ENCODE measurements at regions not wholly inside any gene's neighbourhood (a gene's known extent, or its start where the extent isn't known, plus 50 kb on each side); places are given as distances from the start of the nearest gene placed in this dataset.
A peak's percentile ranks its signal among the peaks of the same experiment; 100 is the strongest.
"Not testable (repeated sequence)": the region's sequence is repeated elsewhere in the genome, so short reads cannot be mapped to it uniquely, and the experiment has no call there.

DNA sequence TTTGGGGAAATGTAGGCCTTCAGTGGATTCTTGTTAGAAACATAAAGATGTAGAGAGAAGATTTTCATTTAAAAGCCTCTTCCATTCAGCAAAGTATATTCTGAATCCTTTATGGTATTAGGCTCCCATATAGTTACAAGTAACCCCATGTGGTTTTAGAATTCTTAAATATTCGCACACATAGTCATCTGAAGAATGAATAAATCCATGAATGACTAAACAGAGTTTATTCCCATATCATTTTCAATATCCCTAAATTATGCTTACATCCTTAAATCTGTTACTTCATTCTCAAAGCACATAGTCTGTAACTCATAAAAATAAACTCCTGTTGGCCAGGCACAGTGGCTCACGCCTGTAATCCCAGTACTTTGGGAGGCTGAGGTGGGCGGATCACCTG is 962.1 kb downstream of the KCNJ18 start:
- Histone ChIP-seq H3K36me3 (replicated peaks; ENCODE audit: control insufficient read depth, insufficient read depth, low read length) (no peaks in the 10 kb centered on the region), H3K27me3 (ENCODE audit: control insufficient read depth, insufficient read depth, low read length) (no peaks in the 10 kb centered on the region), H3K4me3 (ENCODE audit: insufficient read depth, low read depth, low read length) (no peak overlapping the region)
- no peak for DNase-seq

- Histone ChIP-seq H3K36me3 (replicated peaks; ENCODE audit: control insufficient read depth, insufficient read depth, low read length) (no peaks in the 10 kb centered on the region), H3K4me3 (ENCODE audit: insufficient read depth, low read depth, low read length) (no peak overlapping the region), H3K27me3 (ENCODE audit: control insufficient read depth, insufficient read depth, low read length) (no peaks in the 10 kb centered on the region)
- no peak for DNase-seq
Measured at GRCh38 chr17:22669721-22670120, 977.4 kb downstream of the KCNJ18 start.

DNA sequence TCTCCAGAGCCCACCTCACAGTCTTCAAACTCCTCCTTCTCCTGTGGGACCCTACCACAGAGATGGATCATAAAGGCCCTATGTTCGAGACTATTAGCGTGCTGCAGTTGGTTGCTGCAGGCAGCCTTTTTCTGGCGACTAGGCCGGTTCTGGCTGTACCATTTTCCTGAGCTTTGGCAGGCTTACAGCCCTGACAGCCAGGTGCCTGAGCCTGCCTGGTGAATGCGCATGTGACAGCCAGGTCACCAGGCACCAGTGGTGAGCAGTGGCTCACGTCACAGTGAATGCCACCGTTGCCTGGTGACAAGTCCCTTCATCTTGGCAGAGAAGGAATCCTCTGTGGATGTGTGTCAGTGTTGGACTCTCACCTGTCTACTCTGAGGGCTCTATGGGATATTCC is 978.8 kb downstream of the KCNJ18 start:
- no peaks in the 10 kb centered on the region for H3K27me3 ChIP-seq (ENCODE audit: control insufficient read depth, insufficient read depth, low read length)
- no peaks in the 10 kb centered on the region for H3K36me3 ChIP-seq (replicated peaks; ENCODE audit: control insufficient read depth, insufficient read depth, low read length)
- no peak overlapping the region for H3K4me3 ChIP-seq (ENCODE audit: insufficient read depth, low read depth, low read length)
- DNase-seq = no peak

DNA sequence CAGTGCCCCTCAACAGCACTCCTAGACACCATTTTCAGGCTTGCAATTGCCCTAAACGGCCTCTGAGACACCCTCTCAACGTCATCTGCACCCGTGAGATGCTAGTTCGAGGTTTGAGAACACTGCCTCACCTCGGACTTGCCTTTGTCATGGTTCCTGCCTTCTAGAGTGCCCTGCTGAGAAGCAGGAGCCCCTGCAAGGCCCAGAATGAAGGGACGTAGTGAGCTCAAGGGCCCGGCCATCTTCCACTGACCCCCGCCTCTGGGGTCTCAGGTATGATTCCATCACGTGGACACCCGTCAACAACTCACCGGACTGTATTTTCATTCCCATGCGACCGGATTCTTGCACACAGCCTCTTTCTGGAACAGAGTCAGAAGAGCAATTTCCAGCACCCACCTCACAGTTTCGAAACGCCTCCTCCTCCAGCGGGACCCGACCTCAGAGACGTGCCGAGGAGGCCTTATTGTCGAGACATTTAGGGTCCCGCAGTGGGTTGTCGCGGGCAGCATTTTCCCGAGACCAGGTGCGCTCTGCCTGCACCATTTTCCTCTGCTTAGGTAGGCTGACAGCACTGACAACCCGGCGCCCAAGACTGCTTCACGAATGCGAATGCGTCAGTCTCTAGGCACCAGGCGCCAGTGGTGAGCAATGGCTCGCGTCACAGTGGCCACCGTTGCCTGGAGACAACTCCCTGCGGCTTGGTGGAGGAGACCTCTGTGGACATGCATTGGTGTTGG is 999.9 kb downstream of the KCNJ18 start:
- Histone ChIP-seq H3K27me3 (ENCODE audit: control insufficient read depth, insufficient read depth, low read length) (no peaks in the 10 kb centered on the region), H3K4me3 (ENCODE audit: insufficient read depth, low read depth, low read length) (no peak overlapping the region), H3K36me3 (replicated peaks; ENCODE audit: control insufficient read depth, insufficient read depth, low read length) (no peaks in the 10 kb centered on the region)
- DNase-seq = no peak

- H3K4me3 ChIP-seq (ENCODE audit: insufficient read depth, low read depth, low read length) = no peak overlapping the region
- H3K36me3 ChIP-seq (replicated peaks; ENCODE audit: control insufficient read depth, insufficient read depth, low read length) = no peaks in the 10 kb centered on the region
- H3K27me3 ChIP-seq (ENCODE audit: control insufficient read depth, insufficient read depth, low read length) = no peaks in the 10 kb centered on the region
- DNase-seq = no peak
Measured at GRCh38 chr17:22692806-22693171, 1000.5 kb downstream of the KCNJ18 start.

- DNase-seq = peak; percentile 49
- Histone ChIP-seq H3K27me3 (ENCODE audit: control insufficient read depth, insufficient read depth, low read length) (no peaks in the 10 kb centered on the region), H3K36me3 (replicated peaks; ENCODE audit: control insufficient read depth, insufficient read depth, low read length) (no peaks in the 10 kb centered on the region), H3K4me3 (ENCODE audit: insufficient read depth, low read depth, low read length) (no peak overlapping the region)
Measured at GRCh38 chr17:22694362-22695227, 1002.3 kb downstream of the KCNJ18 start.

GRCh38 chr17:22695228-22695619 is 1002.9 kb downstream of the KCNJ18 start:
- H3K4me3 ChIP-seq (ENCODE audit: insufficient read depth, low read depth, low read length) = no peak overlapping the region
- no peak for DNase-seq
- no peaks in the 10 kb centered on the region for H3K27me3 ChIP-seq (ENCODE audit: control insufficient read depth, insufficient read depth, low read length)
- H3K36me3 ChIP-seq (replicated peaks; ENCODE audit: control insufficient read depth, insufficient read depth, low read length) = no peaks in the 10 kb centered on the region

- Histone ChIP-seq H3K4me3 (ENCODE audit: insufficient read depth, low read depth, low read length) (no peak overlapping the region), H3K27me3 (ENCODE audit: control insufficient read depth, insufficient read depth, low read length) (no peaks in the 10 kb centered on the region), H3K36me3 (replicated peaks; ENCODE audit: control insufficient read depth, insufficient read depth, low read length) (no peaks in the 10 kb centered on the region)
- peak; percentile 29 for DNase-seq
Measured at GRCh38 chr17:22703204-22703603, 1010.9 kb downstream of the KCNJ18 start.

- no peaks in the 10 kb centered on the region for H3K36me3 ChIP-seq (replicated peaks; ENCODE audit: control insufficient read depth, insufficient read depth, low read length)
- DNase-seq = peak; percentile 22
- H3K27me3 ChIP-seq (ENCODE audit: control insufficient read depth, insufficient read depth, low read length) = no peaks in the 10 kb centered on the region
- H3K4me3 ChIP-seq (ENCODE audit: insufficient read depth, low read depth, low read length) = no peak overlapping the region
Measured at GRCh38 chr17:22703786-22704441, 1011.6 kb downstream of the KCNJ18 start.

DNA sequence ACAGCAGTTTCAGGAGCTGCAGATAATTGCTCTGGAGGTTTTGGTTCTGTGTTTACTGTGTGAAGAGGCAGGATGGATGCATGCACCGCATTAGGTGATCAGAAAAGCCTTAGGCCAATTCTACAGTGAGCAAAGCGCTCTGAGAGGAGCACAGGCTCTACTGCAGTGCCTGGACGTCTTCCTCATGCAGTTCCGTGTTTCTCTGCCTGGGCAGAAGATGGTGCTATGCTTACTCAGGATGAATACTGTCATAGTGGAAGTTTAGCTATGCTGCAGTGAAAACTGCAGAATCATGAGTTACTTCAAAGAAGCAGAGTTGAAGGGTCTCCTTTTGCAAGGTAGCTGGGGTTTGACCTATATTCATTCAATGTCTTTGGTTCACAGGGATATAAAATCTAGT is 1012.4 kb downstream of the KCNJ18 start:
- Histone ChIP-seq H3K27me3 (ENCODE audit: control insufficient read depth, insufficient read depth, low read length) (no peaks in the 10 kb centered on the region), H3K36me3 (replicated peaks; ENCODE audit: control insufficient read depth, insufficient read depth, low read length) (no peaks in the 10 kb centered on the region), H3K4me3 (ENCODE audit: insufficient read depth, low read depth, low read length) (no peak overlapping the region)
- DNase-seq = no peak

DNA sequence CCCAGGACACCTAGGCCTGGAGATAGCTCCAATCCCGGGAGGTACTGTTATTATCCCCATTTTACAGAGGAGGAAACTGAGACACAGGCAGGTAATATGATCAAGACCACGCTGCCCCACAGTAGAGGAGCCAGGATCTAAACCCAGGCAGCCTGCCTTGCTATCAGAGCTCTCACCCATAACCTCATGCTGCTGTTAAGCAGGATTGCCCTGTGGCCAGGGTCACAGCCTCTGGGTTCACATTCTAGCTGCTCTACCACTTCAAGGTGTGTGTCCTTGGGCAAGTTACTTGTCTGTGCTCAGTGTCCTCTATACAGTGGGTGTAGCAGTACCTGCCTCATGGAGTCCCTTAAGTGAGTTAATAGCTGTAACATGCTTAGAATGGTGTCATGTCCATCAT is 1015.3 kb downstream of the KCNJ18 start:
- Histone ChIP-seq H3K4me3 (ENCODE audit: insufficient read depth, low read depth, low read length) (no peak overlapping the region), H3K36me3 (replicated peaks; ENCODE audit: control insufficient read depth, insufficient read depth, low read length) (no peaks in the 10 kb centered on the region), H3K27me3 (ENCODE audit: control insufficient read depth, insufficient read depth, low read length) (no peaks in the 10 kb centered on the region)
- DNase-seq = no peak

DNA sequence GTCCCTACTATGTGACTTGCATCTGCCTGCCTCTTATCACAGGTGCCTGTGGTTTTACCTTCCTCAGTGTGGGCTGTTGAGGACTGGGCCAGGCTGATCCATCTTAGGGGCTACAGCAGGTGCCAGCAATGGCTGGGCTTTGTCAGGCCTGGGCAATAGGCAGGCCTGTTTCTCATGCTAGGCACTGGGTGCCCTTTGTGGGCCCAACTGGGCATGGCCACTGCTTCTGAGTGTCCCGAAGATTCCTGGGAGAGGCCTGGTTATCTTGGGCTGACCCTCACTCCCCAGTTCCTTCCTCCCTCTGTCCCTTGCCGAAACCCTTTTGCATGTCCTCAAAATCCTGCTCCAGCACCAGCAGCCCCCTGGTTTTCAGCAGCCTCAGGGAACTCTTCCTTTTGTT is 1024.9 kb downstream of the KCNJ18 start:
- Histone ChIP-seq H3K4me3 (ENCODE audit: insufficient read depth, low read depth, low read length) (no peak overlapping the region), H3K27me3 (ENCODE audit: control insufficient read depth, insufficient read depth, low read length) (no peaks in the 10 kb centered on the region), H3K36me3 (replicated peaks; ENCODE audit: control insufficient read depth, insufficient read depth, low read length) (no peaks in the 10 kb centered on the region)
- no peak for DNase-seq

- Histone ChIP-seq H3K36me3 (replicated peaks; ENCODE audit: control insufficient read depth, insufficient read depth, low read length) (no peaks in the 10 kb centered on the region), H3K27me3 (ENCODE audit: control insufficient read depth, insufficient read depth, low read length) (no peaks in the 10 kb centered on the region), H3K4me3 (ENCODE audit: insufficient read depth, low read depth, low read length) (no peak overlapping the region)
- DNase-seq = no peak
Measured at GRCh38 chr17:22718689-22719088, 1026.4 kb downstream of the KCNJ18 start.

- not testable (repeated sequence) for H3K36me3 ChIP-seq (replicated peaks; ENCODE audit: control insufficient read depth, insufficient read depth, low read length); H3K27me3 ChIP-seq (ENCODE audit: control insufficient read depth, insufficient read depth, low read length); H3K4me3 ChIP-seq (ENCODE audit: insufficient read depth, low read depth, low read length); DNase-seq
Measured at GRCh38 chr17:22741066-22741465, 1048.7 kb downstream of the KCNJ18 start.

All from H7 (cell line).